HG03280 (cell line): ENCODE measurements at regions not wholly inside any gene's neighbourhood (a gene's known extent, or its start where the extent isn't known, plus 50 kb on each side); places are given as distances from the start of the nearest gene placed in this dataset.
"Not testable (repeated sequence)": the region's sequence is repeated elsewhere in the genome, so short reads cannot be mapped to it uniquely, and the experiment has no call there.

ENCODE experiments used
- ATAC-seq: cut with Tn5 transposase; IDR thresholded peaks from one replicate; pipeline ENCODE4 v1.9.1; 2021; ENCODE audit warnings: mild to moderate bottlenecking, moderate library complexity; ENCODE audit not compliant: unreplicated experiment

GRCh38 chr7:142539901-142540300 is 209.4 kb upstream of the PRSS1 start:
- ATAC-seq = no peak

GRCh38 chr7:142537760-142538159 is 211.5 kb upstream of the PRSS1 start:
- no peak for ATAC-seq

- peak; percentile 96 for ATAC-seq
These were observed 214.0 kb upstream of the PRSS1 start for GRCh38 chr7:142535123-142535779.

GRCh38 chr7:142534726-142535122 is 214.5 kb upstream of the PRSS1 start:
- no peak for ATAC-seq

- no peak for ATAC-seq
These were observed 215.4 kb upstream of the PRSS1 start for GRCh38 chr7:142533920-142534319.

- ATAC-seq = no peak
These were observed 219.7 kb upstream of the PRSS1 start for GRCh38 chr7:142529591-142529990.

- ATAC-seq = no peak
These were observed 220.5 kb upstream of the PRSS1 start for GRCh38 chr7:142528608-142529408.

GRCh38 chr7:142523821-142524460 is 225.3 kb upstream of the PRSS1 start:
- ATAC-seq = no peak

- ATAC-seq = no peak
These were observed 226.5 kb upstream of the PRSS1 start for GRCh38 chr7:142522735-142523134.

GRCh38 chr7:142520885-142521284 is 228.4 kb upstream of the PRSS1 start:
- ATAC-seq = not testable (repeated sequence)

- not testable (repeated sequence) for ATAC-seq
These were observed 228.8 kb upstream of the PRSS1 start for GRCh38 chr7:142520455-142520854.

- no peak for ATAC-seq
These were observed 229.9 kb upstream of the PRSS1 start for GRCh38 chr7:142519079-142520078.

GRCh38 chr7:142516038-142516501 is 233.2 kb upstream of the PRSS1 start:
- peak; percentile 90 for ATAC-seq

GRCh38 chr7:142514716-142515115 is 234.6 kb upstream of the PRSS1 start:
- ATAC-seq = not testable (repeated sequence)

GRCh38 chr7:142513178-142513955 is 235.9 kb upstream of the PRSS1 start:
- ATAC-seq = no peak

- no peak for ATAC-seq
These were observed 237.5 kb upstream of the PRSS1 start for GRCh38 chr7:142511801-142512200.

- no peak for ATAC-seq
These were observed 237.9 kb upstream of the PRSS1 start for GRCh38 chr7:142511374-142511773.

- not testable (repeated sequence) for ATAC-seq
These were observed 240.0 kb upstream of the PRSS1 start for GRCh38 chr7:142509235-142509634.

GRCh38 chr7:142508251-142508650 is 241.0 kb upstream of the PRSS1 start:
- no peak for ATAC-seq

- no peak for ATAC-seq
These were observed 241.5 kb upstream of the PRSS1 start for GRCh38 chr7:142507799-142508198.
